Brain microvascular endothelial cell (primary cell): ENCODE measurements at regions not wholly inside any gene's neighbourhood (a gene's known extent, or its start where the extent isn't known, plus 50 kb on each side); places are given as distances from the start of the nearest gene placed in this dataset.

Source experiments
- DNase-seq: peaks from one replicate; pipeline ENCODE4 v3.0.0-alpha.2; 2020
- H3K27ac ChIP-seq: fragments of 250-450 bp; sonication (Bioruptor Pico); 2 replicates; pipeline ENCODE4 v1.5.1; 2020; ENCODE audit warnings: mild to moderate bottlenecking, moderate library complexity
- H3K27me3 ChIP-seq: fragments of 250-450 bp; sonication (Bioruptor Pico); replicated peaks from 2 replicates; pipeline ENCODE4 v1.5.1; 2020; ENCODE audit warnings: mild to moderate bottlenecking
- H3K36me3 ChIP-seq: fragments of 250-450 bp; sonication (Bioruptor Pico); replicated peaks from 2 replicates; pipeline ENCODE4 v1.5.1; 2020; ENCODE audit warnings: mild to moderate bottlenecking
- H3K4me3 ChIP-seq: 2 replicates; pipeline ENCODE4 v1.5.1; 2011; ENCODE audit warnings: low read depth, mild to moderate bottlenecking, control low read depth, low read length, moderate library complexity
- CTCF ChIP-seq: IDR thresholded peaks from 2 replicates; pipeline ENCODE4 v1.5.1; 2011; ENCODE audit warnings: low read depth, mild to moderate bottlenecking, moderate library complexity, low read length, control low read depth, inconsistent platforms; ENCODE audit errors: missing control alignments
- in situ Hi-C: cut with HindIII; loops from 2 replicates; pipeline ENCODE4 v1.10.0; 2017; ENCODE audit warnings: low sequenced_read_pairs, low pct_ligation_motif_present

- in situ Hi-C loops: no loop called here
- Histone ChIP-seq H3K36me3 (no peaks in the 10 kb centered on the region), H3K27ac (no peak overlapping the region), H3K4me3 (no peak overlapping the region), H3K27me3 (no peaks in the 10 kb centered on the region)
- no peak for DNase-seq
- no peak for TF ChIP-seq CTCF
Measured at GRCh38 chr4:141783770-141784169, 147.4 kb downstream of the IL15 start.

GRCh38 chr4:141786946-141787345 is 150.6 kb downstream of the IL15 start:
- H3K36me3 ChIP-seq: no peaks in the 10 kb centered on the region
- H3K4me3 ChIP-seq: no peak overlapping the region
- no peak overlapping the region for H3K27ac ChIP-seq
- no peaks in the 10 kb centered on the region for H3K27me3 ChIP-seq
- in situ Hi-C loops: no loop called here
- no peak for DNase-seq
- TF ChIP-seq CTCF: no peak

- no peaks in the 10 kb centered on the region for H3K36me3 ChIP-seq
- H3K27me3 ChIP-seq: no peaks in the 10 kb centered on the region
- no peak overlapping the region for H3K4me3 ChIP-seq
- no peak for TF ChIP-seq CTCF
- H3K27ac ChIP-seq: peak overlapping the region; percentile 44
- DNase-seq: peak; percentile 76
- in situ Hi-C loops: no loop called here
Measured at GRCh38 chr4:141788169-141788915, 152.0 kb downstream of the IL15 start.

GRCh38 chr4:141789716-141790115 is 153.3 kb downstream of the IL15 start:
- peak overlapping the region; percentile 44 for H3K27ac ChIP-seq
- H3K36me3 ChIP-seq: no peaks in the 10 kb centered on the region
- DNase-seq: peak; percentile 22
- no peak overlapping the region for H3K4me3 ChIP-seq
- TF ChIP-seq CTCF: no peak
- in situ Hi-C loops: no loop called here
- H3K27me3 ChIP-seq: no peaks in the 10 kb centered on the region

- Histone ChIP-seq H3K27ac (no peak overlapping the region), H3K27me3 (no peaks in the 10 kb centered on the region), H3K4me3 (no peak overlapping the region), H3K36me3 (no peaks in the 10 kb centered on the region)
- TF ChIP-seq CTCF: no peak
- in situ Hi-C loops: no loop called here
- no peak for DNase-seq
Measured at GRCh38 chr4:141792164-141792563, 155.8 kb downstream of the IL15 start.

GRCh38 chr4:141797966-141798365 is 161.6 kb downstream of the IL15 start:
- peak; percentile 29 for DNase-seq
- H3K36me3 ChIP-seq: no peaks in the 10 kb centered on the region
- no peaks in the 10 kb centered on the region for H3K27me3 ChIP-seq
- no peak overlapping the region for H3K27ac ChIP-seq
- in situ Hi-C loops: no loop called here
- TF ChIP-seq CTCF: no peak
- H3K4me3 ChIP-seq: no peak overlapping the region
